Endodermal cell (in vitro differentiated cells): ENCODE measurements at regions not wholly inside any gene's neighbourhood (a gene's known extent, or its start where the extent isn't known, plus 50 kb on each side); places are given as distances from the start of the nearest gene placed in this dataset.

Experiments used
- DNase-seq: peaks from one replicate; pipeline ENCODE4 v3.0.0-alpha.2; 2017
- H3K27ac ChIP-seq: 2 replicates; pipeline ENCODE4 v1.5.1; 2013; ENCODE audit warnings: mild to moderate bottlenecking, low read depth, low read length, moderate library complexity
- H3K27me3 ChIP-seq: 2 replicates; pipeline ENCODE4 v1.6.1; 2013; ENCODE audit warnings: mild to moderate bottlenecking, low read length, moderate library complexity; ENCODE audit not compliant: insufficient read depth, control insufficient read depth, poor library complexity, severe bottlenecking
- H3K36me3 ChIP-seq: 2 replicates; pipeline ENCODE4 v1.7.0; 2013; ENCODE audit warnings: mild to moderate bottlenecking, low read length, moderate library complexity; ENCODE audit not compliant: control insufficient read depth, insufficient read depth
- H3K4me1 ChIP-seq: one replicate; pipeline ENCODE4 v1.7.0; 2013; ENCODE audit warnings: low read length; ENCODE audit not compliant: control insufficient read depth, insufficient read depth
- H3K4me3 ChIP-seq: 2 replicates; pipeline ENCODE4 v1.5.1; 2013; ENCODE audit warnings: mild to moderate bottlenecking, low read length, moderate library complexity
- H3K9ac ChIP-seq: 2 replicates; pipeline ENCODE4 v1.6.1; 2013; ENCODE audit warnings: mild to moderate bottlenecking, low read length, moderate library complexity; ENCODE audit not compliant: poor library complexity, severe bottlenecking; ENCODE audit errors: extremely low read depth
- H3K9me3 ChIP-seq: 2 replicates; pipeline ENCODE4 v1.6.1; 2013; ENCODE audit warnings: mild to moderate bottlenecking, low read length, moderate library complexity; ENCODE audit not compliant: control insufficient read depth
- H3K27ac Mint-ChIP-seq: 2 replicates; pipeline ENCODE4 v1.8.0; 2020; ENCODE audit warnings: mixed read lengths
- H3K27me3 Mint-ChIP-seq: 2 replicates; pipeline ENCODE4 v1.8.0; 2021; ENCODE audit warnings: mild to moderate bottlenecking, mixed read lengths; ENCODE audit not compliant: insufficient read depth
- H3K36me3 Mint-ChIP-seq: 2 replicates; pipeline ENCODE4 v1.8.0; 2020; ENCODE audit warnings: low read depth, mixed read lengths
- H3K4me1 Mint-ChIP-seq: 2 replicates; pipeline ENCODE4 v1.8.0; 2020; ENCODE audit warnings: mixed read lengths
- H3K4me3 Mint-ChIP-seq: 2 replicates; pipeline ENCODE4 v1.8.0; 2020; ENCODE audit warnings: mild to moderate bottlenecking, moderate library complexity, mixed read lengths
- H3K9me3 Mint-ChIP-seq: 2 replicates; pipeline ENCODE4 v1.8.0; 2020; ENCODE audit warnings: mild to moderate bottlenecking, mixed read lengths
- CTCF ChIP-seq: fragments of 200-600 bp; sonication (generic); conservative IDR thresholded peaks from 2 replicates; pipeline ENCODE4 v1.5.0; 2021; ENCODE audit warnings: antibody characterized with exemption, mild to moderate bottlenecking
- WGBS, 2 experiments: methylation state at CpG; one replicate each; pipeline versions ENCODE4 v1.1.5 to v1.1.7; 2013; ENCODE audit warnings: missing lambda C conversion rate in 2 of 2, mixed read lengths in 1 of 2; ENCODE audit not compliant: insufficient coverage in 1 of 2, insufficient read length in 1 of 2; 5-methylcytosine and 5-hydroxymethylcytosine counted together

- no peaks in the 10 kb centered on the region for H3K9me3 ChIP-seq
- Mint-ChIP-seq H3K36me3 (no peaks in the 10 kb centered on the region), H3K27ac (no peak overlapping the region), H3K9me3 (peaks cover 2% of the 10 kb centered on the region), H3K4me1 (no peaks in the 10 kb centered on the region), H3K27me3 (no peaks in the 10 kb centered on the region), H3K4me3 (no peak overlapping the region)
- no peak for DNase-seq
- no peak overlapping the region for H3K4me3 ChIP-seq
- WGBS, 2 experiments: 98 to 100% methylated on average over 1 to 2 of the region's 2 CpGs
- no peaks in the 10 kb centered on the region for H3K4me1 ChIP-seq
- H3K27ac ChIP-seq: no peak overlapping the region
- no peak for TF ChIP-seq CTCF
- H3K27me3 ChIP-seq: no peaks in the 10 kb centered on the region
- H3K9ac ChIP-seq: no peak overlapping the region
- no peaks in the 10 kb centered on the region for H3K36me3 ChIP-seq
These were observed 479.0 kb downstream of the TDRD15 start for GRCh38 chr2:21602789-21603188.

DNA sequence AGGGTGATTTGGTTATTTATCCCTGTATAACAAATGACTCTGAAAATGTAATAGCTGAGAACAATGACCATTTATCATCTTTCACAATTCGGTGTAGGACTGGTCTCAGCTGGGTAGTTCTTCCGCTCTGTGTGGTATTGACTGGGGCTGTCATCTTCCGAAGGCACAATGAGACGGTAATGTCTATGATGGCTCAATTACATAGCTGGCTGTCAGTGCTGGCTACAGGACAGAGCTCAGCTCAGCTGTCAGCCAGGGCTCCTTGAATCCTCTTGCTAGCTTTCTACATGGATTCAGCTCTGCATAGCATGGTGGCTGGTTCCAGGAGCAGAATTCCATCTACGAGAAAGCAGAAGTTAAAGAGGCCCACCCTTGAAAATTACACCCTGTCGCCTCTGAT is 483.8 kb downstream of the TDRD15 start:
- H3K27ac Mint-ChIP-seq: no peak overlapping the region
- no peak for TF ChIP-seq CTCF
- no peak overlapping the region for H3K27ac ChIP-seq
- no peak for DNase-seq
- peaks cover 13% of the 10 kb centered on the region for H3K9me3 ChIP-seq
- no peaks in the 10 kb centered on the region for H3K27me3 ChIP-seq
- no peaks in the 10 kb centered on the region for H3K36me3 Mint-ChIP-seq
- H3K4me3 Mint-ChIP-seq: no peak overlapping the region
- 89 to 92% methylated on average over 4 to 6 of the region's 6 CpGs for WGBS, 2 experiments
- H3K27me3 Mint-ChIP-seq: no peaks in the 10 kb centered on the region
- peaks cover 3% of the 10 kb centered on the region for H3K4me1 ChIP-seq
- H3K9ac ChIP-seq: no peak overlapping the region
- H3K4me3 ChIP-seq: no peak overlapping the region
- H3K4me1 Mint-ChIP-seq: peaks cover 8% of the 10 kb centered on the region
- peaks cover 6% of the 10 kb centered on the region for H3K9me3 Mint-ChIP-seq
- no peaks in the 10 kb centered on the region for H3K36me3 ChIP-seq

GRCh38 chr2:21610304-21610703 is 486.5 kb downstream of the TDRD15 start:
- 93% methylated on average over 3 of the region's 3 CpGs; no CpG with 5 or more reads in 1 of the 2 experiments for WGBS, 2 experiments
- Mint-ChIP-seq H3K9me3 (peaks cover 20% of the 10 kb centered on the region), H3K36me3 (no peaks in the 10 kb centered on the region), H3K27me3 (no peaks in the 10 kb centered on the region), H3K4me1 (peaks cover 8% of the 10 kb centered on the region), H3K27ac (no peak overlapping the region), H3K4me3 (no peak overlapping the region)
- Histone ChIP-seq H3K36me3 (no peaks in the 10 kb centered on the region), H3K27me3 (no peaks in the 10 kb centered on the region), H3K4me1 (peaks cover 3% of the 10 kb centered on the region), H3K9me3 (peaks cover 39% of the 10 kb centered on the region), H3K27ac (no peak overlapping the region), H3K4me3 (no peak overlapping the region), H3K9ac (no peak overlapping the region)
- no peak for DNase-seq
- TF ChIP-seq CTCF: no peak
